ENCODE measurements at regions not wholly inside any gene's neighbourhood (a gene's known extent, or its start where the extent isn't known, plus 50 kb on each side); places are given as distances from the start of the nearest gene placed in this dataset.

DNA sequence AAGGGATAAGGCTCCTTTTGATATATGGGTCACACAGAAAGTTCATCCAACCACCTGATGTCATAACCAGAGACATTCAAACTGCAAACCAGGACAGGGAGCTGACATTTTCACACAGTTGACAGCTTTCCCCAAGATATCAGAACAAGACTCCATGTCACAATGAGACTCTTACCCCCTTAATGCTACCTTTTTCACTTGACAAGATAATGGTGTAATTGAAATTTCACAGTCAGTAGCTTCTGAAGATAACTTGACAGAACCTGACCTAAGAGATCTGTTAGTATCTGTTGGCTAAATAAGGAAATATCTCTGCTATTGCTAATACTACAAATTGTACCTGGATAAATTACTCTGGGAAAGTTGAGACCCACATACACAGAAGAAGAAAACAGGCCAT is 187.3 kb downstream of the C12orf50 start:
- TF ChIP-seq, protein P1, sequence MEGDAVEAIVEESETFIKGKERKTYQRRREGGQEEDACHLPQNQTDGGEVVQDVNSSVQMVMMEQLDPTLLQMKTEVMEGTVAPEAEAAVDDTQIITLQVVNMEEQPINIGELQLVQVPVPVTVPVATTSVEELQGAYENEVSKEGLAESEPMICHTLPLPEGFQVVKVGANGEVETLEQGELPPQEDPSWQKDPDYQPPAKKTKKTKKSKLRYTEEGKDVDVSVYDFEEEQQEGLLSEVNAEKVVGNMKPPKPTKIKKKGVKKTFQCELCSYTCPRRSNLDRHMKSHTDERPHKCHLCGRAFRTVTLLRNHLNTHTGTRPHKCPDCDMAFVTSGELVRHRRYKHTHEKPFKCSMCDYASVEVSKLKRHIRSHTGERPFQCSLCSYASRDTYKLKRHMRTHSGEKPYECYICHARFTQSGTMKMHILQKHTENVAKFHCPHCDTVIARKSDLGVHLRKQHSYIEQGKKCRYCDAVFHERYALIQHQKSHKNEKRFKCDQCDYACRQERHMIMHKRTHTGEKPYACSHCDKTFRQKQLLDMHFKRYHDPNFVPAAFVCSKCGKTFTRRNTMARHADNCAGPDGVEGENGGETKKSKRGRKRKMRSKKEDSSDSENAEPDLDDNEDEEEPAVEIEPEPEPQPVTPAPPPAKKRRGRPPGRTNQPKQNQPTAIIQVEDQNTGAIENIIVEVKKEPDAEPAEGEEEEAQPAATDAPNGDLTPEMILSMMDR (conservative IDR thresholded peaks at IDR 0.05): no peak
- H3K27ac ChIP-seq: no peak overlapping the region

DNA sequence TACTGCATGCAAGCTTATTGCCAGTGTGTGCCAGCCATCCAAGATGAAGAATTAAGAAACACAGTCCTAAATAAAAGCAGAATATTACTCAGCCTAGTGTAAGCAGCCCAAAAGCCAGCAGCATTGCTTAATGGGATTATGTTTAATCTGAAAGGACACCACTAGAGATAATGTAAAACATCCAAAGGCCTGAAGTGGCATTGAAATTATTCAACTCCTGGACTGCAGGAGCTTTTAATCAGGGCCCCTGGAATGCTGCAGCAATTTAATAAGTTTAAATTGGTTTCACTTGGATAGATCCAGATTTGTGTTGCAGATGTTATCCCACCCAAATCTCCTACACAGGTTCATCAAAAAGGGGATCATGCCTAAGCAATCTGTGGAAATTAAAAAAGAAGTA is 193.0 kb downstream of the C12orf50 start:
- no peak overlapping the region for H3K27ac ChIP-seq
- TF ChIP-seq, protein P1 (conservative IDR thresholded peaks at IDR 0.05): no peak

DNA sequence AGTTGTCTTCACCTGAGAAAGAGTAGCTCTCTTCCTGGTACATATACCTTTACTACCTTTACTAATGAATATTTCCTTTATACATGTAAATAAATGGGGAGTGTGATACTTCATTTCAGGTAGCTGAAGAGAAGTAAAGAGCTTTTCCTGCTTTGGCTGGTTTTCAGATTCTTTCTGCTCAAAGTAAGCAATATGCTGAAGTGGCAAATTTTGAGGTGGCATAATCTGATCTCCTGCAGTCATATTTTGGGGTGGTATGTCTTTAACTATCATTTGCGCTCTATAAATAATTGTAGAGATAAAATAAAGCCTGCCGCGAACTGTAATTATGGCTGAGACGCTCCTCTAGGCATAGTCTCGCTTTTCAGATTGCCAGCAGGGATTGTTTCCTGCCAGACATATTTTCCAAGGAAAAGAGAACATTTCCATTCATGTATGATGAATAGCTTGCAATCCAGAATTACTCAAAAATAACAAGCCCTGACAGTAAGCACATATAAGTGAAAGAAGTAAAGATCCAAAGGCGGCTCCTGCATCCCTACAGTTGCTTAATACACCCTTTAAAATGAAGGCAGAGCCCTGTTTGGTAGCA is 200.7 kb downstream of the C12orf50 start:
- TF ChIP-seq, protein P1 (conservative IDR thresholded peaks at IDR 0.05): no peak
- H3K27ac ChIP-seq: no peak overlapping the region

DNA sequence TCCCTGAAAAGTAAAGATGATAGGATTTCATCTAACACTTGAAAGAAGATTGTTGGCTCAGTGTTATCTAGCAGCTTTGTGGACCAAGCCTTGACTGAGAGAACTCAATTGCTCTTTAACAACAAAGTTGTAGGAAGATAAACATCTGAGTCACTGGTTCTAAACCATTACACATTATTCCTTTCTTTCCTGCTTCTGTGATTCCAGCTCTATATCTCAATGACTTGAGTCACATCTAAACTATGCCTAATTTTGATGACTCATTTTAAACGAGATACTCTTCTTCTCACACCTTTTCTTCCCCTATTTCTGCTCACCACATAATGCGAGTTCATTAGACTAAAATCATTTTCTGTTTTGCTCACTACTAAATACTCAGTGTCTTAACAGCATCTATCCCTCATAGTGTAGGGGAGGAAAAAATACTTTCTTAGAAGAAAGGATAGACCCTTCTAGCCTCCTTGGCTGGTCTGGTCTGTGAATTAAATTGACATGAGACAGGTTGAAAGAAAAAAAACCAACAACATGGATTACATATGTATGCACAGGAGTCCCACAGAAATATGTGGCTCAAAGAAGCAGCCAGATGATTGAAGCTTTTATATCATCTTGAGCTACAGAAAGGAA is 201.4 kb downstream of the C12orf50 start:
- TF ChIP-seq, protein P1 (conservative IDR thresholded peaks at IDR 0.05): no peak
- H3K27ac ChIP-seq: no peak overlapping the region

DNA sequence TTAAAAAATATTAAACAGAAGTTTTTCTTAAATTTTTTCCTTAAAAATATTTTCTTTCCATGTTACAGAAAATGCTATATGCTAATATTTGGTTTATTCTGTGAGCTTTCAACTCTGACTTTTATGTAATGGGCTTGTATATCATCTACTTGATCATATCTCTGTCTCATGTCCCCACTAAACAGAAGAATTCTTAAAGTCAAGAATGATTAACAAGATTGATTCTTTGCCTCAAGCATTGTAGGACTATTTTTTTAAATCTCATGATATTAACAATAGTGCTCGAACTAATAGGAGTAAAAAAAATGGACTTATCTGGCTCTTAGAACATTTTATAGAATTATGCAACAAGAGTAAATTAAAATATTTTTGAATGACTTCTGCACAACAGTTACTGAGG is 206.3 kb downstream of the C12orf50 start:
- no peak overlapping the region for H3K27ac ChIP-seq
- TF ChIP-seq, protein P1 (conservative IDR thresholded peaks at IDR 0.05): no peak

DNA sequence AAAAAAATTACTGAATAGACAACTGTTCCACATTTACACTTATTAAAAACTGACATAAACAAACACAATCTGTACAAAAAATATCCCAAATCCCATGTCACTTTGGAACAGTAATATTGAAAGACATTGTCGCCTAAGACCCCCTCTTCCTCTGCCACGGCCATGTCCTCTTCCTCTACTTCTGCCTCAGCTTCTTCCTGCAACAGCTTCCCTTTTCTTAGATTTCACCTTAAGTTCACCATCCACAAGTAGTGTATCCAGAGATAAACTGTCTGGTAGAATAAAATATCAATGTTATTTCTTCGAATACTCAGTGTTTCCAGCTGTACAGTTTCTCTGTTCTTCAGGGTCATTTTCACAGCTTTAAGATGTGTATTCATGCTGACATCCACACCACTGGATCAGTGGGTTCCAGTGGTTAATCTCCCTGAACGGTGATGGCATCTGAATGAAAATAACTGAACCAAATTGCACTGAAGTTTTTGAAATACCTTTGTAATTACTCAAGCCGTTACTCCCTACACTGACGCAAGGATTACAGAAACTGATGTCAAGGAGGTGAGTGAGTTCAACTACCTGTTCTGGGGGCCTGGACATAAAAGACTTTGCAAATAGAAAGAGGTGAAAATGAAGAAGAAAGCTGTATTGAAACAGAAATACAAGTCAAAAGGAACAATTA is 208.5 kb downstream of the C12orf50 start:
- H3K27ac ChIP-seq: no peak overlapping the region
- TF ChIP-seq, protein P1 (conservative IDR thresholded peaks at IDR 0.05): no peak

DNA sequence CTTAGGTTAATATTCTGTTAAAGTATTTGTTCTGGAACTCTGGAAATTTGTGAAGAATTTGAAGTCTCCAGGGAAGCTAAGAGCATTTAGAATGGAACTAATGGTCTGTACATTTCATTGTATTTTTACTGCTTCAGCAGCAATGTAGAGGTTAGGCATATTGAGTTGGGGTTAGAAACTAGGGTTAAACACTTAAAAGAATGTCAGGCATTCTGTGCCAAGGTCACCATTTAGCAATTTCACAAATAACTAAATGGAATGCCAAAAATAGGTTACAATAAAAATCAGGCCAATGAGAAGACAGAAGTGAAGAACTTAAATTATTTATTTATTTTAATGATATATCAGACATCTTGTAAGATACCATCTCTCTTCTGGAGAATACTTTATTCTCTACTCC is 210.8 kb downstream of the C12orf50 start:
- no peak overlapping the region for H3K27ac ChIP-seq
- TF ChIP-seq, protein P1 (conservative IDR thresholded peaks at IDR 0.05): no peak
